K562 (cell line): ENCODE measurements at regions not wholly inside any gene's neighbourhood (a gene's known extent, or its start where the extent isn't known, plus 50 kb on each side); places are given as distances from the start of the nearest gene placed in this dataset.
"Not testable (repeated sequence)": the region's sequence is repeated elsewhere in the genome, so short reads cannot be mapped to it uniquely, and the experiment has no call there.

Source experiments
- ATAC-seq: fragments of 200-7000 bp; cut with Tn5 transposase; 3 replicates; pipeline ENCODE4 v1.9.1; 2020; ENCODE audit warnings: moderate library complexity
- BruUV-seq: library from RNA; stranded (reverse); fragments of 400-500 nt; replicated peaks from 2 replicates; lab custom pipeline; 2021; lab: Mats Ljungman, UMichigan
- CTCF ChIA-PET: fragments of 300-600 bp; formaldehyde crosslinking; extraction: SDS; loops from one replicate; lab custom pipeline; 2021; ENCODE audit warnings: low intra/inter-chr PET ratio; lab: Yijun Ruan, JAX
- POLR2A ChIA-PET: fragments of 300-600, 350-650 bp; sonication (Branson Sonifier 250); formaldehyde crosslinking; extraction: SDS; loops from one replicate; lab custom pipeline; 2021; ENCODE audit warnings: antibody characterized with exemption, inconsistent platforms; lab: Yijun Ruan, JAX
- DNase-seq, 4 experiments: peaks; one replicate each; pipeline versions ENCODE4 v3.0.0 to v3.0.0-alpha.2; 2011 to 2018; ENCODE audit warnings: low spot score in 3 of 4, mixed read lengths in 3 of 4; ENCODE audit errors: extremely low read depth in 1 of 4
- FAIRE-seq: peaks from 2 replicates; lab custom pipeline; 2011; peaks lifted over from hg19 to GRCh38; lab: Jason Lieb, UNC
- H2AFZ ChIP-seq: 2 replicates; pipeline ENCODE4 v1.6.0; 2011; ENCODE audit warnings: low read depth, low read length, control low read depth, inconsistent platforms
- H3K27ac ChIP-seq: fragments of 200-600 bp; 3 replicates; pipeline ENCODE4 v1.8.0; 2011; ENCODE audit warnings: low read depth, mild to moderate bottlenecking, control low read depth, inconsistent platforms, low read length, moderate library complexity, mixed read lengths; ENCODE audit errors: extremely low read depth
- H3K27me3 ChIP-seq, 2 experiments: fragments of 300-600 bp in 1 of 2; 2 replicates in 1 of 2; 3 replicates in 1 of 2; pipeline versions ENCODE4 v1.6.0 to v1.8.0; 2011; ENCODE audit warnings: inconsistent platforms in 2 of 2, low read length in 2 of 2, mild to moderate bottlenecking in 1 of 2, mixed read lengths in 1 of 2, moderate library complexity in 1 of 2; ENCODE audit not compliant: control insufficient read depth in 2 of 2, insufficient read depth in 2 of 2
- H3K36me3 ChIP-seq: fragments of 300-600 bp; 3 replicates; pipeline ENCODE4 v1.8.0; 2011; ENCODE audit warnings: mild to moderate bottlenecking, low read length, inconsistent platforms; ENCODE audit not compliant: control insufficient read depth, insufficient read depth
- H3K4me1 ChIP-seq, 2 experiments: fragments of 200-600 bp in 1 of 2; replicated peaks in 1 of 2; 2 replicates in 1 of 2; 3 replicates in 1 of 2; pipeline versions ENCODE4 v1.5.1 to v1.8.0; 2011; ENCODE audit warnings: inconsistent platforms in 2 of 2, low read length in 2 of 2, mild to moderate bottlenecking in 1 of 2, mixed read lengths in 1 of 2, moderate library complexity in 1 of 2; ENCODE audit not compliant: control insufficient read depth in 2 of 2, insufficient read depth in 2 of 2
- H3K4me2 ChIP-seq: 2 replicates; pipeline ENCODE4 v1.6.1; 2011; ENCODE audit warnings: low read length, control low read depth, inconsistent platforms, mixed read lengths; ENCODE audit not compliant: insufficient read depth
- H3K4me3 ChIP-seq: fragments of 200-600 bp; sonication (generic), shearing (Covaris generic); 2 replicates; pipeline ENCODE4 v1.5.1; 2016; ENCODE audit warnings: control low read depth, inconsistent platforms
- H3K79me2 ChIP-seq: fragments of 200-600 bp; 3 replicates; pipeline ENCODE4 v1.8.0; 2011; ENCODE audit warnings: low read length, inconsistent platforms; ENCODE audit not compliant: control insufficient read depth, insufficient read depth
- H3K9ac ChIP-seq, 2 experiments: 2 replicates each; pipeline versions ENCODE4 v1.6.0 to v1.6.1; 2011; ENCODE audit warnings: low read depth in 2 of 2, low read length in 2 of 2, control low read depth in 1 of 2, inconsistent platforms in 1 of 2, mild to moderate bottlenecking in 1 of 2, mixed read lengths in 1 of 2; ENCODE audit not compliant: insufficient read depth in 1 of 2
- H3K9me1 ChIP-seq: one replicate; pipeline ENCODE4 v1.6.0; 2011; ENCODE audit warnings: inconsistent platforms, mild to moderate bottlenecking, low read length, moderate library complexity; ENCODE audit not compliant: control insufficient read depth, insufficient read depth
- H3K9me3 ChIP-seq: replicated peaks from 2 replicates; pipeline ENCODE4 v1.5.1; 2011; ENCODE audit warnings: low read depth, low read length, inconsistent platforms; ENCODE audit not compliant: control insufficient read depth, insufficient read depth
- H4K20me1 ChIP-seq: replicated peaks from 2 replicates; pipeline ENCODE4 v1.6.1; 2011; ENCODE audit warnings: low read length, inconsistent platforms, mixed read lengths; ENCODE audit not compliant: control insufficient read depth, insufficient read depth
- IRF2 ChIP-seq: sonication (generic); formaldehyde crosslinking; IDR thresholded peaks from 2 replicates; pipeline ENCODE4 v1.8.1; 2022; ENCODE audit warnings: mild to moderate bottlenecking, missing genetic modification reagents
- WGBS: fragments of 100-300 bp; shearing (Covaris generic); methylation state at CpG from one replicate; pipeline ENCODE4 v1.1.6; 2016; ENCODE audit warnings: low coverage, mixed read lengths; ENCODE audit not compliant: insufficient coverage; ENCODE audit errors: missing lambda C conversion rate; 5-methylcytosine and 5-hydroxymethylcytosine counted together
- in situ Hi-C: fragments of 300-500 bp; cut with MboI; formaldehyde crosslinking; loops from 4 replicates; pipeline ENCODE4 v1.15.0; 2018; ENCODE audit warnings: inconsistent platforms, mixed read lengths
- intact Hi-C: fragments of 100-400 bp; cut with micrococcal nuclease; formaldehyde crosslinking; loops from 2 replicates; pipeline ENCODE4 v1.14.2; 2022
- TF ChIP-seq, protein P1 (sequence below): fragments of 250-450 bp; sonication (Bioruptor Pico); IDR thresholded peaks from 2 replicates; pipeline ENCODE4 v1.5.0; 2021
- TF ChIP-seq, protein P2 (sequence below): sonication (generic); formaldehyde crosslinking; IDR thresholded peaks from 2 replicates; pipeline ENCODE4 v1.8.1; 2023; ENCODE audit warnings: mild to moderate bottlenecking, missing genetic modification reagents

DNA sequence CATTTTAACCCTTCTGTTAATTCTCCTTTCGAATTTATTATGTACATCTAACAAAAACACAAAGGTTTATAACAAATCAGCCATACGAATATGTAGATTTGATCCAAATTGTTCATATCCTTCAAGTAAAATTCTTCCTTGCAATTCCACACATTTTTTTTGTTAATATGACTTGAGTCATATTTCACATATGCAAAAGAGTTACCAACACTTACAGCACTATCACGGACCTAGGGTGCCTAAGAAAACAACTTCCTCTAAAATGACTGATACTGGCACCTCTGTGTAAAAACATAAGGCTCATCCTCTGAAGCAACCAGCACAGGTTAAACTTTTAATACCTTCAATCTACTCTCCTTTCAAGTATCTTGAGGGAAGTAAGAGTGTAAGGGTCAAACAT lies 451.8 kb downstream of the SEMA3D start:
- no peaks in the 10 kb centered on the region for H3K27me3 ChIP-seq
- H3K79me2 ChIP-seq, result peaks cover 3% of the 10 kb centered on the region; the same call in 1 of the 3 replicates
- CTCF ChIA-PET, result no interaction called here
- POLR2A ChIA-PET, result no interaction called here
- no peak overlapping the region for H3K9ac ChIP-seq
- H3K9me1 ChIP-seq, result no peaks in the 10 kb centered on the region
- FAIRE-seq (no peak), ATAC-seq (no peak), DNase-seq (no peak)
- no peak overlapping the region for H3K4me2 ChIP-seq
- H3K27ac ChIP-seq, result no peak overlapping the region
- in situ Hi-C loops (no loop called here), intact Hi-C loops (no loop called here)
- 66% methylated on average over 3 of the region's 3 CpGs for WGBS
- BruUV-seq, result no TSS peak
- no peaks in the 10 kb centered on the region for H3K4me1 ChIP-seq
- H3K4me3 ChIP-seq, result no peak overlapping the region
- H3K36me3 ChIP-seq, result no peaks in the 10 kb centered on the region
- H3K9me3 ChIP-seq, result no peaks in the 10 kb centered on the region
- H2AFZ ChIP-seq, result no peak overlapping the region
- no peaks in the 10 kb centered on the region for H4K20me1 ChIP-seq
- TF ChIP-seq, protein P1, sequence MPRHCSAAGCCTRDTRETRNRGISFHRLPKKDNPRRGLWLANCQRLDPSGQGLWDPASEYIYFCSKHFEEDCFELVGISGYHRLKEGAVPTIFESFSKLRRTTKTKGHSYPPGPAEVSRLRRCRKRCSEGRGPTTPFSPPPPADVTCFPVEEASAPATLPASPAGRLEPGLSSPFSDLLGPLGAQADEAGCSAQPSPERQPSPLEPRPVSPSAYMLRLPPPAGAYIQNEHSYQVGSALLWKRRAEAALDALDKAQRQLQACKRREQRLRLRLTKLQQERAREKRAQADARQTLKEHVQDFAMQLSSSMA (CRISPR knock-in tag), result no peak
- TF ChIP-seq, protein P2, sequence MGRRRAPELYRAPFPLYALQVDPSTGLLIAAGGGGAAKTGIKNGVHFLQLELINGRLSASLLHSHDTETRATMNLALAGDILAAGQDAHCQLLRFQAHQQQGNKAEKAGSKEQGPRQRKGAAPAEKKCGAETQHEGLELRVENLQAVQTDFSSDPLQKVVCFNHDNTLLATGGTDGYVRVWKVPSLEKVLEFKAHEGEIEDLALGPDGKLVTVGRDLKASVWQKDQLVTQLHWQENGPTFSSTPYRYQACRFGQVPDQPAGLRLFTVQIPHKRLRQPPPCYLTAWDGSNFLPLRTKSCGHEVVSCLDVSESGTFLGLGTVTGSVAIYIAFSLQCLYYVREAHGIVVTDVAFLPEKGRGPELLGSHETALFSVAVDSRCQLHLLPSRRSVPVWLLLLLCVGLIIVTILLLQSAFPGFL (CRISPR knock-in tag), result no peak
- TF ChIP-seq IRF2, result no peak
- TF ChIP-seq, all 486 proteins: peak for 0

DNA sequence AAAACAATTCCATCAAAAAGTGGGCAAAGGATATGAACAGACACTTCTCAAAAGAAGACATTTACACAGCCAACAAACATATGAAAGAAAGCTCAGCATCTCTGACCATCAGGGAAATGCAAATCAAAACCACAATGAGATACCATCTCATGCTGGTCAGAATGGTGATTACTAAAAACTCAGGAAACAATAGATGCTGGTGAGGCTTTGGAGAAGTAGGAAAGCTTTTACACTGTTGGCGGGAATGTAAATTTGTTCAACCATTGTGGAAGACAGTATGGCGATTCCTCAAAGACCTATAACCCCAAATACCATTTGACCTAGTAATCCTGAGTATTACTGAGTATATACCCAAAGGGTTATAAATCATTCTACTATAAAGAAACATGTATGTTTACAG lies 452.9 kb downstream of the SEMA3D start:
- H3K9me1 ChIP-seq, H3K9me3 ChIP-seq, H3K79me2 ChIP-seq, H3K36me3 ChIP-seq, ATAC-seq, H3K4me2 ChIP-seq, DNase-seq, H3K4me3 ChIP-seq, BruUV-seq, H3K9ac ChIP-seq, in situ Hi-C loops, FAIRE-seq, H4K20me1 ChIP-seq, H3K4me1 ChIP-seq, H2AFZ ChIP-seq, H3K27me3 ChIP-seq, intact Hi-C loops, CTCF ChIA-PET, POLR2A ChIA-PET, H3K27ac ChIP-seq: not testable (repeated sequence)
- 77% methylated on average over 2 of the region's 2 CpGs for WGBS

DNA sequence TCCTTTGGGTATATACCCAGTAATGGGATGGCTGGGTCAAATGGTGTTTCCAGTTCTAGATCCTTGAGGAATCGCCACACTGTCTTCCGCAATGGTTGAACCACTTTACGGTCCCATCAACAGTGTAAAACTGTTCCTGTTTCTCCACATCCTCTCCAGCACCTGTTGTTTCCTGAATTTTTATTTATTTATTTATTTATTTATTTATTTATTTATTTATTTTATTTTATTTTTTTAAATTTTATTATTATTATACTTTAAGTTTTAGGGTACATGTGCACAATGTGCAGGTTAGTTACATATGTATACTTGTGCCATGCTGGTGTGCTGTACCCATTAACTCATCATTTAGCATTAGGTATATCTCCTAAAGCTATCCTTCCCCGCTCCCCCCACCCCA lies 456.0 kb downstream of the SEMA3D start:
- H3K27me3 ChIP-seq, H4K20me1 ChIP-seq, H3K36me3 ChIP-seq, H3K9ac ChIP-seq, ATAC-seq, in situ Hi-C loops, H3K9me3 ChIP-seq, H3K4me2 ChIP-seq, H2AFZ ChIP-seq, H3K79me2 ChIP-seq, POLR2A ChIA-PET, BruUV-seq, intact Hi-C loops, DNase-seq, FAIRE-seq, H3K4me3 ChIP-seq, CTCF ChIA-PET, H3K4me1 ChIP-seq, H3K27ac ChIP-seq, H3K9me1 ChIP-seq: not testable (repeated sequence)
- 81% methylated on average over 4 of the region's 4 CpGs for WGBS
